Dermis microvascular lymphatic vessel endothelial cell (primary cell): ENCODE measurements at regions not wholly inside any gene's neighbourhood (a gene's known extent, or its start where the extent isn't known, plus 50 kb on each side); places are given as distances from the start of the nearest gene placed in this dataset.

ENCODE experiments used
- DNase-seq, 2 donors: peaks; one replicate each; pipeline versions ENCODE4 v3.0.0 to v3.0.0-alpha.2; 2010; ENCODE audit warnings: low read depth in 2 of 2

GRCh38 chr3:177473903-177474302, 276.6 kb upstream of the TBL1XR1 start:
- DNase-seq: no peak

DNA sequence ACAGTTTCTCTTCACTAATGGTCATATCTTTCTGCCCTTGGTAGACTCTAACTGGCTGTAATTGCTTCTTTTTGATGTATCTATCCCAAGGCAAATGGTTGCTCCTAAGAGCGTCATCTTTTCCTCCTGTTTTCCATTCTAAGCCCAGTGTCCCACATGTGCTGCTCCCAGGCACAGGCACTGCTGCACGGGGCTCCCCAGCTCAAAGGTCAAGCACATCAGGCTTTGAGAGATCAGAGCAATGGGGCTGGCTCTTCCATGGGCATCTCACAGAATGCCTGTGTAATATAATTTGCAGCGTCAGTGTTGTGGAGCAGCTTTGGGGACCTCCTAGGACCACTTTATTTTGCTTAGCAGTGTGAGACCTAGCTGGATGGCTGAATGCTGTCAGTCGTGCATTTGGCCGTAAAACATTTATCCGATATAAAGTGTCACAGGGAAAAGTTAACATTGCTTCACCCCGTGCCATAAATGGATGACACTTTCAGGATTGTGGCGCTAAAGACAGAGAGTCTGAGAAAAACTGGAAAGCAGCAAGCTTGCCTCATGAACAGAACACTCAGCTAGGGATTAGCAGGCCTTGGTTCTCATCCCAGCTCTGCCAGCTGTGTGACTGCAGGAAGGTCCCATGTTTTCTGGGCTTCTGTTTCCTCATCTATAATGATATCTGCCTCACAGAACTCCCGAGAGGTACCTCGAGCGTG, 277.5 kb upstream of the TBL1XR1 start:
- DNase-seq: no peak

GRCh38 chr3:177475356-177475665, 278.0 kb upstream of the TBL1XR1 start:
- DNase-seq: no peak

DNA sequence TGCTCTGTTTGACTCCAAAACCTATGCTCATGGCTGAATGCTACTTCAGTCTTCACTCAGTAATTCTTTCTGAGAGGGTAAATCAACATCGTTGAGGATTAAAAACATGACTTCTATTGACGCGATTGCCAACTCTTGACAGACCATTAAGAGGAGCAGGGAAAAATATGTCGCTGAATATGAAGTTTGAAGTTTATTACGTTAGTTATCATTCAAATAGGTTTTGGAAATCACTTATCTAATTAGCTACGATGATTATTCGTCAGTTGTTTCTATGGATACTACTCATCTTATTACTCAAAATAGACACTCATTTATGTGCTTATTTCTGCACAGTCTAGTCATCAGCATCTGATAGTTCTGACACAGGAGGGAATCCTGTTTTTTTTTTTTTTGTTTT, 279.2 kb upstream of the TBL1XR1 start:
- no peak for DNase-seq

GRCh38 chr3:177476921-177477435, 279.7 kb upstream of the TBL1XR1 start:
- DNase-seq: no peak

DNA sequence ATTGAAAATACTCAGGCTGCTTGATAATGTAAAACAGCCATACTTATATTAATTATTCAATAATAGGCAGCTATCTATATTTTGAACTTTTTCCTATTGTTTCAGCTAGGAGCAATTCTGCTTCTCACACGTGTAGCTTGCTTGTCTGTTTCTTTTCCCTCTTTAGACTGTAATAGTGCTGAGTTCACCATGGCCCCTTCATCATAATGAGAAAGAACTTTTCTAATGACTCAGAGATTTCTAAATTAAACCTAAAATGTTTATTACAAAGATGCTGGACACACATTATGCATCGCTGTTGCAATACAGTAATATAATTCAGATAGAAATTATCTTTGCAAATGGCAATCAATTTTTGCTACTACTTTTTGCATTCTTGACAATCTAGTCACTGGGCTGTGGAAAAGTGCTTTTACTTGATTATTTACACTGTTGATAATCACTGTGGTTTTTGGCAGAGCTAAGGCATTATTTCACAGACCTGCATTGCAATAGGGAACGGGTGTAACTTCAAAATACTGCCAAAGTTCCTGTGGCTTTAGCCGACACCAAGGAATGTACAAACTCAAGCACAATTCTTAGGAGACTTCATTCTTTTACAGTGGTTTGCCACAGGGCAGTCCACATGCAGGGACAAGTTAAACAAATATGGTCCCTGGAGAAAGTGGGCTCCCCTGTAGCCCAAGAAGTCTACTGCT, 281.0 kb upstream of the TBL1XR1 start:
- DNase-seq: peak; percentile 14 to 59

GRCh38 chr3:177479630-177480029, 282.3 kb upstream of the TBL1XR1 start:
- DNase-seq: no peak

- no peak for DNase-seq
Observed at GRCh38 chr3:177481329-177481728, 284.0 kb upstream of the TBL1XR1 start.

DNA sequence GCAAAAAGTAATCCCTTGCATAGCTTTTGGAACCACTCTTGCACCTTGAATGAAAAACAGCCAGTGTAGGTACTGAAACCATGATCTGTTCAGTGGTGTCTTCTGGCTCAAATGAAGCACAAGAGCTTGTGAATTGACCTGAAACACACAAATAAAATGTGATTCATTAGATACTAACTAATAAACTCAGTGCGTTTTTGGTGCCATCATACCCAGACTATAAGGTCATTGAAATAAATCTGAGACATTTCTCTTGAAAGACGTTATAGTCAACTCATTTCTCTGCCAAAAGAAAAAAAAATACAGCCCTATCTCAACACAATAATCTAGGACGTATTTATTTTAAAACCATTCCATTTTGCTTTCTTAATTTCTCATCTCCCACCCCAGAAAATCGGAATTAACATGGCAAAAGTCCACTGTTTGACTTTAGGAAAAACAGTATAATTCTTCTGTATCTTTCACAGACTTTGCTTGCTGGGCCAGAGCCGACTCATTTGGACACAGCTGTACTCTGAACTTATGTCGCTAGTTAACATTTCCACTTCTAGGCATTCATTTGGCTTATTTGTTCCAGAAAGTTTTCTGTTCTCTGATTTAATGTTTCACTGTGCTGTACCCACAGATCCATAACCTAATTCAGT, 284.9 kb upstream of the TBL1XR1 start:
- no peak for DNase-seq

DNA sequence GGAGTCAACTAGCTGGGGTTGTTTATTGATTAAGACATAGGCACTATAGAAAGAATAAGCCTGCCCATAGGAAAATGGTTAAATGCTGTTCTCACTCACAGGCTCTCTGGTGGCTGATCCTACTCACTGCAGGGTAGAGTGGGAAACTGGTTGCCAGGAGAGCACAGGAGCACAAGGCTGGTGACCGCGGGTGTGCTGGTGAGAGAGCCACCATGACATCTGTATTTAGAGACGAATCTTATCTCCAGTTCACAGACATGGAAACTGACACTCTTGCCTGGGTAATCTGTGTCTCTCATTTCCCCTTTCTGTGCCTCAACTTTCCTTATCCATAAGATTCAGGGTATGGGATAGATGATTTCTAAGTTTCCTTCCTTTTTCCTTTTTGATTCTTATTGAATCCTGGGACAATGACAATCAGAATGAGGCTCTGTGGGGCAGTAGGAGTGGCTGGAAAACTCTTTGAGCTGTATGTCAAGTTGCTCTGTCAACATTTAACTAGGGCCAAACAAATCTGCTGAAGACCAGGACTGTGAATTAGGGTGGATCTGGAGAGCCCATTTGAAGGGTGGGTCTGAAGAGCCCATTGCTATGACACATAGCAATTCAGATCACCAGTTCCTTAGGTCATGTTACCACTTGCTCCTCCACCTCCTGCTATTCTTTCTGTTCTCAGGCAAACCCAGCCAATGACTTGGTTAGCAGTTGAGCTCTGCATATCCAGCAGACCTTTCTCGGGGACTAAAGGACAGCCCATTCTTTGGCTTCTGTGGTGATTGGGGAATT, 286.1 kb upstream of the TBL1XR1 start:
- DNase-seq: peak in 1 of 2 donors; percentile 18

- no peak for DNase-seq
Observed at GRCh38 chr3:177484206-177484605, 286.9 kb upstream of the TBL1XR1 start.

GRCh38 chr3:177484926-177485325, 287.6 kb upstream of the TBL1XR1 start:
- DNase-seq: no peak

DNA sequence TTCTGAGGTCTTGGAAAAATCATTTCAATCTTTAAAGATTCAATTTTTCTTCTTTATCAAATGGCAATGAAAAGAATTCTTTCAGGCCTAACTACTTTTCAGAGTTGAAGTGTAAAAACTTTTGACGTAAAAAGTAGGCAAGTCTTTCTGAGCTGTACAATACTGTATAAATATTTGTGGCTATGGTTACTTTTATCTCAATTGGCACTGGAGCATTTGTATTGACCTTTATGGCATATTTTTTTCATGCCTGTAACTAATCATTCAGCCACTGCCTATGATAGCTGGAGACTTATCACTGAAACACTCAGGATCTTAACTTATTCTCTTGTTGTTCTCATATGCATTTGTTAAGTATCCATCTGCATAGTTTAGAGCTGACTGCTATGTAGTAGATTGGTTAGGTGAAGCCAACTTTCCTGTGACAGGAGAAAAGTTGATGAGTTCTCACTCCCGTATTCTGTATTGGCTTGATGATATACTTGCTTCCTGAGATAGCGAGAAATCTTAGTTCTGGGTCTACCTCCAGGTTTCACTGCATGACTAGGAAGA, 290.4 kb upstream of the TBL1XR1 start:
- DNase-seq: no peak

DNA sequence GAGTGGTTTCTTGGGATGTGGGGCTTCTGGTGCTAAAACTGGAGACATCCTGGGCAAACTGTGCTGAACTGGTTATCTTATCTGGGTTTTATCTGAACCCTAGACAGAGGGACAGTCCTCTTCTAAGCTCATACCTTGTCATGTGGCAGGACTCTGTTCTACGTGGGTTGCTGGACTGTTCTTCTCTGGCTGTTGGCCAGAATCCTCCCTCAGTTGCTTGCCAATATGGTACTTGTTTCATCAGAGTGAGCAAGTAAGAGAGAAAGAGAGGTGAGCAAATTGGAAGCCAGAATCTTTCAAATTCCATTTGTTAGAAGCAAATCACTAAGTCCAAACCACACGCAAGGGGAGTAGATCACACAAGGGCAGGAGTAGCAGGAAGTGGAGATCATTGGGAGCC, 291.5 kb upstream of the TBL1XR1 start:
- no peak for DNase-seq

DNA sequence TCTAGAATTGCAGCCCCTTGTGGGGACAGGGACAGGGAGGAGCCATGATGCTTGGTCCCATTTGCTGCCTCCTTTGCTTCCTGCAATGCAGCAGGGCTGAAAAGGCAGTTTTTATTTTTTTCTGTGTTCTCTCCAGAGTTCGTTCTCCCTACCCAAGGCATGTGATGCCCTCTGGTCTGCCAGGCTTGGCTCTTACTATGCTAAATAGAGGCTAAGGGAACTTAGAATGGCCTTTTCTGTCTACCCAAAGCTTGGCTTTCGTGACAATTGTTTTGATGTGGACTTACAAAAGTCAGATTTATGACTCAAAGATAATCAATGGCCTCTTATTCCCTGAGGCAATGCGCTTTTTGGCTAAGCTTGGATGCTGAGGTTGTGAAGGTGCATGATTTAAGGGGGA, 293.3 kb upstream of the TBL1XR1 start:
- no peak for DNase-seq

DNA sequence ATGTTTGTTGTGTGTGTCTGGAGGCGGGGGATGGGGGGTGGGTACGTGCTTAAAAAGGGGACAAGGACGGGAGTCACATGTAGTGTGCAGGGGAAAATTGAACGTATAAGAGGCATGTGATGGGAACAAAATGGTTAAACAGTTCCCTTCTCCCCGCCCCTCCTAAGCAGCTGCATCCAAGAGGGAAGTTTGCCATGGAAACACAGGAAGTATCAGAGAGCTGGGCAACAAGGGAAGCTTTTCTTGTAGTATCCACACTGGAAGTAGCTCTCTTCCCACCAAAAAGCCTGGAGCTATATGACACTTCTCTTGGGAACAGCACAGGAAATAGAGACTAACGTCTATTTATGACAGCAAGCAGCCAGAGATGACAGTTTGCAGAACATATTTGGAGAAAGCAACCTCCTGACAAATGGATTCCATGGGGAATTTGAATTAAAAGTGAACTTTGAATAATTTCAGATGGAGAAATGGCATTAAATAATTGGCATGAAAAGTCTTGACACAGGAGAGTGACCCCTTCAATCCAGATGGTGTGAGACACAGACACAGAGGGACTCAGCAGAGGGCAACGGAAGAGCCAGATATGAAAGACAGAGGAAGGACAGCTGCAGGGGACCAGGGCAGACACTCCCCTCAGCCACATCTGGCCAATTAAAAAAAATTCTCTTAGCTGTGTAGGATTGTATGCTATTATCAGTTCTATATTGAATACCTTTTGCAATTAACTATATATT, 294.2 kb upstream of the TBL1XR1 start:
- peak; percentile 31 to 55 for DNase-seq

- DNase-seq: no peak
Observed at GRCh38 chr3:177493091-177493490, 295.8 kb upstream of the TBL1XR1 start.

GRCh38 chr3:177494216-177494615, 296.9 kb upstream of the TBL1XR1 start:
- no peak for DNase-seq

DNA sequence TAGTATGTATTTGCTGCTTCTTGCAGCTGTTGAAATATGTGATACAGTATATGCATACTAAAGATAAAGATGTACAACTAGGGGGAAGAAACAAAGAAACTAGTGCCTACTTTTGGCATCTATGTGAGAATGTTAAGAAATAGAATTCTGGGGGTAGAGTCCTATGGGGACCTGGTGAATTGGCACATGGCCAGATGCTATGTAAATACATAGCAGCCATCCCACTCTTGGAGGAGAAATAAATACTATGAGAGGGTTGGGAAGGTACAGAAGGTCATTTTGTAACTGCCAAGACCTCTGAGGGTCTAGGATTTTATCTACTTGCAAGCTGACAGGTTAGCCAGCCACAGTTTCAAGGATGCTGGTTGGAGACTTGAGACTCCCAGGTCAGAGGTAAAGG, 298.3 kb upstream of the TBL1XR1 start:
- no peak for DNase-seq

- DNase-seq: peak in 1 of 2 donors; percentile 40
Observed at GRCh38 chr3:177498037-177498857, 301.0 kb upstream of the TBL1XR1 start.
